ENCODE measurements at regions not wholly inside any gene's neighbourhood (a gene's known extent, or its start where the extent isn't known, plus 50 kb on each side); places are given as distances from the start of the nearest gene placed in this dataset.

DNA sequence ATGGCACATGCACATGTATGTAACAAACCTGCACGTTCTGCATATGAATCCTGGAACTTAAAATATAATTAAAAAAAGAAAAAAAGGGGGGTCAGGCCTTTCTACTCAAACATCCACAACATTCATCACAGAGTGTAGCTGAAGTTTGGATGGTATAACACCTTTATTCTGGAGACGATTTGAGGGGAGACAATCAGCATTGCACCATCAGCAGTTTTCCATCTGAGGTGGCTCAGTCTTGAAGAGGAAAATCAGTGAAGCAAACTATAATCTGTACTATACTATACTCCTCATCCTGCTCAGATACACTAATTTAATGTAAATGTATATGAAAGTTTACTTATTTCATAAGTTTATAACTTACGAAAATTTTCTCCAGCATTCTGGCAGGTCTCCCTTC lies 969.7 kb downstream of the SLITRK1 start:
- TF ChIP-seq, protein P1, sequence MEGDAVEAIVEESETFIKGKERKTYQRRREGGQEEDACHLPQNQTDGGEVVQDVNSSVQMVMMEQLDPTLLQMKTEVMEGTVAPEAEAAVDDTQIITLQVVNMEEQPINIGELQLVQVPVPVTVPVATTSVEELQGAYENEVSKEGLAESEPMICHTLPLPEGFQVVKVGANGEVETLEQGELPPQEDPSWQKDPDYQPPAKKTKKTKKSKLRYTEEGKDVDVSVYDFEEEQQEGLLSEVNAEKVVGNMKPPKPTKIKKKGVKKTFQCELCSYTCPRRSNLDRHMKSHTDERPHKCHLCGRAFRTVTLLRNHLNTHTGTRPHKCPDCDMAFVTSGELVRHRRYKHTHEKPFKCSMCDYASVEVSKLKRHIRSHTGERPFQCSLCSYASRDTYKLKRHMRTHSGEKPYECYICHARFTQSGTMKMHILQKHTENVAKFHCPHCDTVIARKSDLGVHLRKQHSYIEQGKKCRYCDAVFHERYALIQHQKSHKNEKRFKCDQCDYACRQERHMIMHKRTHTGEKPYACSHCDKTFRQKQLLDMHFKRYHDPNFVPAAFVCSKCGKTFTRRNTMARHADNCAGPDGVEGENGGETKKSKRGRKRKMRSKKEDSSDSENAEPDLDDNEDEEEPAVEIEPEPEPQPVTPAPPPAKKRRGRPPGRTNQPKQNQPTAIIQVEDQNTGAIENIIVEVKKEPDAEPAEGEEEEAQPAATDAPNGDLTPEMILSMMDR (IDR thresholded peaks at IDR 0.05): no peak
- TF ChIP-seq EZH2 (IDR thresholded peaks at IDR 0.05; ENCODE audit: borderline replicate concordance, insufficient read depth, low read depth, low read length, poor library complexity, severe bottlenecking): no peak
